HG03175 (cell line): ENCODE measurements at regions not wholly inside any gene's neighbourhood (a gene's known extent, or its start where the extent isn't known, plus 50 kb on each side); places are given as distances from the start of the nearest gene placed in this dataset.
"Not testable (repeated sequence)": the region's sequence is repeated elsewhere in the genome, so short reads cannot be mapped to it uniquely, and the experiment has no call there.

ENCODE experiments used
- ATAC-seq: cut with Tn5 transposase; IDR thresholded peaks from one replicate; pipeline ENCODE4 v1.9.1; 2021; ENCODE audit warnings: mild to moderate bottlenecking, moderate library complexity; ENCODE audit not compliant: unreplicated experiment

GRCh38 chr12:115813256-115813655, 464.2 kb downstream of the MED13L start:
- no peak for ATAC-seq

- ATAC-seq, result no peak
Observed at GRCh38 chr12:115811929-115812328, 465.6 kb downstream of the MED13L start.

GRCh38 chr12:115811045-115811444, 466.4 kb downstream of the MED13L start:
- no peak for ATAC-seq

GRCh38 chr12:115810122-115810901, 467.2 kb downstream of the MED13L start:
- ATAC-seq, result no peak

GRCh38 chr12:115806000-115806399, 471.5 kb downstream of the MED13L start:
- no peak for ATAC-seq

GRCh38 chr12:115802767-115803166, 474.7 kb downstream of the MED13L start:
- no peak for ATAC-seq

- ATAC-seq, result no peak
Observed at GRCh38 chr12:115801871-115802270, 475.6 kb downstream of the MED13L start.

GRCh38 chr12:115799610-115800009, 477.9 kb downstream of the MED13L start:
- no peak for ATAC-seq

- ATAC-seq, result no peak
Observed at GRCh38 chr12:115798309-115798917, 479.1 kb downstream of the MED13L start.

GRCh38 chr12:115794659-115795081, 482.8 kb downstream of the MED13L start:
- ATAC-seq, result no peak

GRCh38 chr12:115791331-115791730, 486.2 kb downstream of the MED13L start:
- ATAC-seq, result no peak

- no peak for ATAC-seq
Observed at GRCh38 chr12:115790526-115790925, 487.0 kb downstream of the MED13L start.

- ATAC-seq, result not testable (repeated sequence)
Observed at GRCh38 chr12:115786490-115786889, 491.0 kb downstream of the MED13L start.

- no peak for ATAC-seq
Observed at GRCh38 chr12:115785548-115785947, 491.9 kb downstream of the MED13L start.

GRCh38 chr12:115776399-115776798, 501.1 kb downstream of the MED13L start:
- ATAC-seq, result no peak

GRCh38 chr12:115774148-115774895, 503.2 kb downstream of the MED13L start:
- no peak for ATAC-seq

- no peak for ATAC-seq
Observed at GRCh38 chr12:115771601-115772000, 505.9 kb downstream of the MED13L start.

GRCh38 chr12:115771065-115771464, 506.4 kb downstream of the MED13L start:
- ATAC-seq, result no peak

GRCh38 chr12:115770643-115771042, 506.9 kb downstream of the MED13L start:
- no peak for ATAC-seq

GRCh38 chr12:115767916-115768315, 509.6 kb downstream of the MED13L start:
- no peak for ATAC-seq

- no peak for ATAC-seq
Observed at GRCh38 chr12:115763982-115764621, 513.4 kb downstream of the MED13L start.
